ENCODE measurements at regions not wholly inside any gene's neighbourhood (a gene's known extent, or its start where the extent isn't known, plus 50 kb on each side); places are given as distances from the start of the nearest gene placed in this dataset.

GRCh38 chr10:130967784-130968183, 343.7 kb downstream of the TCERG1L start:
- intact Hi-C loops (cut with micrococcal nuclease; ENCODE audit: unreplicated experiment), result no loop called here

GRCh38 chr10:130968511-130968910, 343.0 kb downstream of the TCERG1L start:
- Histone ChIP-seq H3K4me3 (ENCODE audit: low read depth, low read length, poor library complexity, severe bottlenecking) (no peak overlapping the region), H3K27ac (ENCODE audit: low read depth, low read length, poor library complexity, severe bottlenecking) (no peak overlapping the region), H3K36me3 (ENCODE audit: insufficient read depth, low read length, poor library complexity, severe bottlenecking) (no peaks in the 10 kb centered on the region), H3K27me3 (replicated peaks; ENCODE audit: insufficient read depth, low read depth, low read length, poor library complexity) (no peaks in the 10 kb centered on the region), H3K9me3 (ENCODE audit: low read depth, low read length, poor library complexity, severe bottlenecking) (no peaks in the 10 kb centered on the region), H3K4me1 (ENCODE audit: insufficient read depth, low read length, poor library complexity, severe bottlenecking) (no peaks in the 10 kb centered on the region)
- BruUV-seq (replicated peaks), result no TSS peak
- ChIA-PET CTCF (no interaction called here), POLR2A (ENCODE audit: low non-redundant PET) (no interaction called here)
- TF ChIP-seq CTCF (conservative IDR thresholded peaks at IDR 0.05; ENCODE audit: low read depth, low read length) (no peak), EZH2 (IDR thresholded peaks at IDR 0.05; ENCODE audit: borderline replicate concordance, low read depth, low read length, poor library complexity, severe bottlenecking) (no peak)
- intact Hi-C loops (cut with micrococcal nuclease; ENCODE audit: unreplicated experiment), result no loop called here
- no peak for DNase-seq (ENCODE audit: low spot score)

More at GRCh38 chr10:130967784-130968183, 343.7 kb downstream of the TCERG1L start:
- Histone ChIP-seq H3K36me3 (ENCODE audit: insufficient read depth, low read length, poor library complexity, severe bottlenecking) (no peaks in the 10 kb centered on the region), H3K4me3 (ENCODE audit: low read depth, low read length, poor library complexity, severe bottlenecking) (no peak overlapping the region), H3K27ac (ENCODE audit: low read depth, low read length, poor library complexity, severe bottlenecking) (no peak overlapping the region), H3K9me3 (ENCODE audit: low read depth, low read length, poor library complexity, severe bottlenecking) (no peaks in the 10 kb centered on the region), H3K4me1 (ENCODE audit: insufficient read depth, low read length, poor library complexity, severe bottlenecking) (no peaks in the 10 kb centered on the region), H3K27me3 (replicated peaks; ENCODE audit: insufficient read depth, low read depth, low read length, poor library complexity) (no peaks in the 10 kb centered on the region)
- POLR2A ChIA-PET (ENCODE audit: low non-redundant PET), result no interaction called here
- CTCF ChIA-PET, result no interaction called here
- no peak for DNase-seq (ENCODE audit: low spot score)
- TF ChIP-seq CTCF (conservative IDR thresholded peaks at IDR 0.05; ENCODE audit: low read depth, low read length), result no peak
- TF ChIP-seq EZH2 (IDR thresholded peaks at IDR 0.05; ENCODE audit: borderline replicate concordance, low read depth, low read length, poor library complexity, severe bottlenecking), result no peak
- BruUV-seq (replicated peaks), result no TSS peak

GRCh38 chr10:130968964-130969363, 342.6 kb downstream of the TCERG1L start:
- no peak for DNase-seq (ENCODE audit: low spot score)
- CTCF ChIA-PET, result no interaction called here
- H3K9me3 ChIP-seq (ENCODE audit: low read depth, low read length, poor library complexity, severe bottlenecking), result no peaks in the 10 kb centered on the region
- H3K36me3 ChIP-seq (ENCODE audit: insufficient read depth, low read length, poor library complexity, severe bottlenecking), result no peaks in the 10 kb centered on the region
- no peak overlapping the region for H3K27ac ChIP-seq (ENCODE audit: low read depth, low read length, poor library complexity, severe bottlenecking)
- intact Hi-C loops (cut with micrococcal nuclease; ENCODE audit: unreplicated experiment), result no loop called here
- POLR2A ChIA-PET (ENCODE audit: low non-redundant PET), result no interaction called here
- TF ChIP-seq EZH2 (IDR thresholded peaks at IDR 0.05; ENCODE audit: borderline replicate concordance, low read depth, low read length, poor library complexity, severe bottlenecking) (no peak), CTCF (conservative IDR thresholded peaks at IDR 0.05; ENCODE audit: low read depth, low read length) (no peak)
- BruUV-seq (replicated peaks), result no TSS peak
- H3K4me1 ChIP-seq (ENCODE audit: insufficient read depth, low read length, poor library complexity, severe bottlenecking), result no peaks in the 10 kb centered on the region
- H3K4me3 ChIP-seq (ENCODE audit: low read depth, low read length, poor library complexity, severe bottlenecking), result no peak overlapping the region
- H3K27me3 ChIP-seq (replicated peaks; ENCODE audit: insufficient read depth, low read depth, low read length, poor library complexity), result no peaks in the 10 kb centered on the region

All from A673 (cell line).